ENCODE measurements at regions not wholly inside any gene's neighbourhood (a gene's known extent, or its start where the extent isn't known, plus 50 kb on each side); places are given as distances from the start of the nearest gene placed in this dataset.

DNA sequence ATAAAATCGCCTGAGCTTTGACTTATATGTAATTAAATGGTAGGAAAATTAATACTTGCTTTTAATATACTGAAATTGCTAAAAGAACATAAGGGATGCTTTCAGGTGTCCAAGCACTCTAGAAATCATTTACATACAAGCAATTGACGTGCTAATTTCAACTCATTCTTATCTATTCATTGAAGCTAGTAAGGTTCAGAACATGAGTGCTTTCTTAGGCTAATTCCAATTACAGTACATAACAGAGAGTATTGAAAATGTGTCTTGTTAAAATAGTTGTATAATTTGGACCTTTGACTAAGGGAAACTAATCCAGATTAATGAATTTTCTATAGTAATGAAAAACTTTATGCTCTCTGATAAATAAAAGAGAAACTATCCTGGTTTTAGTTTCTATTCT lies 1016.4 kb upstream of the TYRP1 start:
- TF ChIP-seq, protein P1, sequence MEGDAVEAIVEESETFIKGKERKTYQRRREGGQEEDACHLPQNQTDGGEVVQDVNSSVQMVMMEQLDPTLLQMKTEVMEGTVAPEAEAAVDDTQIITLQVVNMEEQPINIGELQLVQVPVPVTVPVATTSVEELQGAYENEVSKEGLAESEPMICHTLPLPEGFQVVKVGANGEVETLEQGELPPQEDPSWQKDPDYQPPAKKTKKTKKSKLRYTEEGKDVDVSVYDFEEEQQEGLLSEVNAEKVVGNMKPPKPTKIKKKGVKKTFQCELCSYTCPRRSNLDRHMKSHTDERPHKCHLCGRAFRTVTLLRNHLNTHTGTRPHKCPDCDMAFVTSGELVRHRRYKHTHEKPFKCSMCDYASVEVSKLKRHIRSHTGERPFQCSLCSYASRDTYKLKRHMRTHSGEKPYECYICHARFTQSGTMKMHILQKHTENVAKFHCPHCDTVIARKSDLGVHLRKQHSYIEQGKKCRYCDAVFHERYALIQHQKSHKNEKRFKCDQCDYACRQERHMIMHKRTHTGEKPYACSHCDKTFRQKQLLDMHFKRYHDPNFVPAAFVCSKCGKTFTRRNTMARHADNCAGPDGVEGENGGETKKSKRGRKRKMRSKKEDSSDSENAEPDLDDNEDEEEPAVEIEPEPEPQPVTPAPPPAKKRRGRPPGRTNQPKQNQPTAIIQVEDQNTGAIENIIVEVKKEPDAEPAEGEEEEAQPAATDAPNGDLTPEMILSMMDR (tag by site-specific recombination; IDR thresholded peaks at IDR 0.05), result no peak
- no peak for TF ChIP-seq TCF7L2 (IDR thresholded peaks at IDR 0.05; ENCODE audit: borderline replicate concordance, low read depth, low read length)
- no peak for TF ChIP-seq ZNF214 (tag by site-specific recombination; IDR thresholded peaks at IDR 0.05; ENCODE audit: borderline replicate concordance)

Data from HEK293 (cell line).